GM19099 (cell line): ENCODE measurements at regions not wholly inside any gene's neighbourhood (a gene's known extent, or its start where the extent isn't known, plus 50 kb on each side); places are given as distances from the start of the nearest gene placed in this dataset.

ENCODE experiments used
- POLR2A ChIP-seq: IDR thresholded peaks from 3 replicates; pipeline ENCODE4 v1.6.1; 2011; ENCODE audit warnings: low read depth; ENCODE audit not compliant: insufficient read length; ENCODE audit errors: extremely low read depth

DNA sequence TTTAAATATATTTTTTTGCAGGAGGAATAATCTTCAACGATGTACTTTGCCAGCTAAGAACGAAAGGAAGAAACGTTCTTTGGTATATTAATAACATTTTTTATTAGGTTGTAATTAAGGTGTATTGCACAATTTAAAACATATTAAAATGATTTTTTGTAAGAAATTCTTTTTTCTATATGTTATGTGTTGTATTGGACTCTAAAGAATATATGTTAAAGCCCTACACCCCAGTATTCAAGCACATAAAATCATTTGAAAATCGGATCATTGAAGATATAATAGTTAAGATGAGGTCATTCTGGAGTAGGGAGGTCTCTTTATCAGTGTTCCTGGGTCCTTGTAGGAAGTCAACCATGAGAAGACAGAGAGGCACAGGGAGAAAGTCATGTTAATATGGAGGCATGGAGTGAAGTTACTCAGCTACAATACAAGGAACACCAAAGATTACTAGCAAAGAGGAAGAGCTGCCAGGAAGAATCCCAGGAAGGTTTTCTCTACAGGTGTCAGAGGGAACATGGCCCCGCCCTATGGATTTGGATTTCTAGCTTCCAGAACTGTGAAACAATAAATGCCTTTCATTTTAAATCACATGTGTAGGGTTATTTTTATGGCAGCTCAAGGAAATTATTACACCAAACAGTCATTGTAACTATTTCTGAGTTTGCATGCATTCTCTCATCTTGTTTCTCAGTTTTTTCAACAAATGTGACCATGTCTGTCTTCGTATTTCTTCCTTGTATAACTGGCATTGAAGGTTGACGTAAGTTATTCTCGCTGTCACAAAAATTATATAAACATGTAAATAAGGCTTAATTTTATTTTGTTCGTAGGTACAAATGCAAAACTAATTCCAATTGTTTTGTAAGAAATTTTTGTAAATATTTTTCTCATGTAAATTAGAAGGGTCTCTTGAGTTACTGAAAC lies 75.4 kb upstream of the VPREB1 start:
- TF ChIP-seq POLR2A = no peak

DNA sequence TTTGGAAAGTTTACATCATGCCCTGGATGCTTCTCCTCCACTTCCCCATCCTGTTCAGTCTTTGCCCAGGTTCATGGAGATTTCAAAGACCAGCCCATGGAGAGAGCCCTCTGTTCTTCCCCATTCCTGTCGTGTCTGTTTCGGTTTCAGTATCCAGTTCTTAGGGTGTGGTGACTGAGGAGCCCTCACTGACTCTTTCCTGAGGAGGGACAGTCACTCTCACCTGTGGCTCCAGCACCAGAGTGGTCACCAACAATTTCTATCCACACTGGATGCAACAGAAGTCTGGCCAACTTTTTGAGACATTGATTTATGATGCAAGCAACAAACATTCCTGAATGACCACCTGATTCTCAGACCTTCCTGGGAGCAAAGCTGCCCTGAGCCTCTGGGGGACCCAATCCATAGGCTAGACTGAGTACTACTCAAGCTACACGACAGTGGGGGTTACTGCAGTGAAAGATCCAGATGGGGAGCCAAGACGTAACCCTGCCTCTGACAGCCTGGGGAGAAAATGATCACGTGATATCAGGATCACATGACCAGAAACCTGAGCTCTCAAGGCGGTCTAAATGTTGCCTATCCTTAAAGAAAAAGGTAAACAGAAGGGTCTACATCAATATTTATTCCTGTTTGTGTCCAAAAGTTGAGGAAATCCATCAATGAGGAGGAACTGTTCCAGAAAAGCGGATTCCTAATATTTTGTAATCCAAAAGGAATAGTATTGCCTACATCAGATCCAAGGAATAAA lies 76.2 kb upstream of the VPREB1 start:
- TF ChIP-seq POLR2A = peak; percentile 57

- TF ChIP-seq POLR2A = no peak
These were observed 76.8 kb upstream of the VPREB1 start for GRCh38 chr22:22167791-22168189.

- TF ChIP-seq POLR2A = no peak
These were observed 77.5 kb upstream of the VPREB1 start for GRCh38 chr22:22166941-22167713.

- no peak for TF ChIP-seq POLR2A
These were observed 78.5 kb upstream of the VPREB1 start for GRCh38 chr22:22165936-22166710.

DNA sequence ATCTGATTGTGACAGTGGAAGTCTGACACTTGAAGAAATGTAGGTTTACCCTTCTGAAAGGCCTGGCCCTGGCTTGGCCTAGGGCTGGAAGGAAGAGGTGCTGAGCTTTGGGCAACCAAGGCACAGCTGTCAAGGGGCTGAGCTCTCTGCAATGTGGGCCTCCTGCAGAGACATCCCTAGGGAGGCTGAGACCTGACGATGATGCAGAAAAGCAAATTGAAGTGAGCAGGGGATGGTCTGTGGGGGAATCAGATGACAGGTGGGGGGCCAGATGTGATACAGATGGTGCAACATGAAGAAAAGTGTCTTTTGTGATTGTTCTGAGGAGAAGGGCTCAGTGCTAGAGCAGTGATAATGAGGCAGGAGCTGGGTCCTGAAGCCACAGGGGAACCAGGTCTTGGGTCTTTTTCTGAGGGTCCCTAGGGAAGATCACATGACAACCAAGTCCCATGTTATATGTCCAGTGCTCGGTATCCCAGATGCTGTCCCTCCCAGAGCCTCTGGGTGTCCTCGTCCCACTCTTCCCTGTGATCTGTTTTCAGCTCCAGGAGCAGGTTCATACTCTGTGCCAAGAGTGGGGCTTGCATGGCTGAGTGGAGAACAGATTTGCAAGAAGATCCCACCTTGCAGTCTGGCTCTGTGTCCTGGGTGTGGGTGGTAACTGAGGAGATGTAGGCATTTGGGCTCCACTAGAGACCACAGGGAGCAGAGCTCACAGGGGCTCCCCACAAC lies 79.9 kb upstream of the VPREB1 start:
- no peak for TF ChIP-seq POLR2A

DNA sequence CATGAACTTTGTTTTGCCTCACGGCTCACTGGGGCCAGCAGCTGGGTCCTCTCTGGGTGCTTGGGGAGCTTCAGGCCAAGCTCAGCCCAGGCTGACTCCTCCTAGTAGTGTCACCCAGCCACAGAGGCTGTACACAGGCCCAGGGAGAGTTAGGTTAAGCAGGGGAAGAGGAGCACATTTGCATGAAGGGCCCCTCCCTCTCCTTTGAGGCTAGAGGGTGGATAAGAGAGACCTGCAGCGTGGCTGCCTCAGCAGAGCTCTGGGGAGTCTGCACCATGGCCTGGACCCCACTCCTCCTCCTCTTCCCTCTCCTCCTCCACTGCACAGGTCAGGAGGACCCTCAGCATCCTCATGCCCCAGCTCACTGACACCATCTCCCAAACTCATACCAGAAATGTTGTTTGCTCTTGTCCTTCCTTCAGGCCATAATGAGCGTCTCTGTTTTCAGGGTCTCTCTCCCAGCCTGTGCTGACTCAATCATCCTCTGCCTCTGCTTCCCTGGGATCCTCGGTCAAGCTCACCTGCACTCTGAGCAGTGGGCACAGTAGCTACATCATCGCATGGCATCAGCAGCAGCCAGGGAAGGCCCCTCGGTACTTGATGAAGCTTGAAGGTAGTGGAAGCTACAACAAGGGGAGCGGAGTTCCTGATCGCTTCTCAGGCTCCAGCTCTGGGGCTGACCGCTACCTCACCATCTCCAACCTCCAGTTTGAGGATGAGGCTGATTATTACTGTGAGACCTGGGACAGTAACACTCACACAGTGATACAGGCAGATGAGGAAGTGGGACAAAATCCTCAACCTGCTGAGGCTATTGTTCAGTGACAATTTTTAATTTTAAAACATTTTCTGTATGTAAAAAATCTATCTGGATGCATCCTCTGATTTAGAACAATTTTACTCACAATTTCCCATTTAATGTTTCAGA lies 82.4 kb upstream of the VPREB1 start:
- TF ChIP-seq POLR2A = peak; percentile 97

DNA sequence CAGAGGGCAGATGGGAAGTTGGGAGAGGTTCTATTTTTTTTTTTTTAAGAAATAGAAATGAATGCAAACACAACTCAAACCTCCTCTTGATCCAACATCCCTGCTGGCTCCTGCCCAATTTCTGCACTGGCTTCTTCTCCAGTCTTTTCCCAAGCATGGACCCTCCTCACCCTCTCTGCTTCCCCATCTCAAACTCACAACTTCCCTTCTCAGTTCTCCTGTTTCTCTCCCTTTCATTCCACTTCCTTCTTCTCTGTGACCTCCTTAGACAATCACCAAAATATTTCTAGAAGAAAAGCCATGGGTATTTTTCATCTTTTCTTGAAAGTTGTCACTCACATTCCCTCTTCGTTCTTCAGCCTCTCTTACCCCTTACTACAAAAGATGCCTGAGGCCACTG lies 85.2 kb upstream of the VPREB1 start:
- TF ChIP-seq POLR2A = no peak

GRCh38 chr22:22158965-22159364 lies 85.6 kb upstream of the VPREB1 start:
- TF ChIP-seq POLR2A = no peak

DNA sequence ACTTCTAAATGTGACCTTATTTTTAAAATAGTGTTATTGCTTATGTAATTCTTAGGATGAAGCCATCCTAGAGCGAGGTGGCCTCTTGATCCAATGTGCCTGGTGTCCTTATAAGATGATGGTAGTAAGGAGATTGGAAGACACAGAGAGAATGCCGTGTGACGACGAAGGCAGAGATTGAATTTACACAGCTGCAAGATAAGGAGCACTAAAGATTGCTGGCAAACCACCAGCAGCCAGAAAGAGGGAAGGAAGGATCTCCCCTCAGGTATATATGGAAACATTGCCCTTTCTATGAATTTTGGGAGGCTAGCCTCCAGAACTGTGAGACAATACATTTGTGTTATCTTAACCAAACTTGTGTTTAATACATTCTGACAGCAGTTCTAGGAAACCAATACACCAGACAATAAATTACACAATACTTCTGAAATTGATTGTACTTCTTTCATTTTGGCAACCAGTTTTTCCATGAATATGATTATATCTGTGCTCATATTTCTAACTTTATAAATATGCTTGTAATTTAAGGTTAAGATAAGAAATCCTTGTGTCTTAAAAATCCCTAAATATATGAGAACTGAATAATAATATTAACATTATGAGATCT lies 86.3 kb upstream of the VPREB1 start:
- no peak for TF ChIP-seq POLR2A

GRCh38 chr22:22157348-22157725 lies 87.2 kb upstream of the VPREB1 start:
- no peak for TF ChIP-seq POLR2A

DNA sequence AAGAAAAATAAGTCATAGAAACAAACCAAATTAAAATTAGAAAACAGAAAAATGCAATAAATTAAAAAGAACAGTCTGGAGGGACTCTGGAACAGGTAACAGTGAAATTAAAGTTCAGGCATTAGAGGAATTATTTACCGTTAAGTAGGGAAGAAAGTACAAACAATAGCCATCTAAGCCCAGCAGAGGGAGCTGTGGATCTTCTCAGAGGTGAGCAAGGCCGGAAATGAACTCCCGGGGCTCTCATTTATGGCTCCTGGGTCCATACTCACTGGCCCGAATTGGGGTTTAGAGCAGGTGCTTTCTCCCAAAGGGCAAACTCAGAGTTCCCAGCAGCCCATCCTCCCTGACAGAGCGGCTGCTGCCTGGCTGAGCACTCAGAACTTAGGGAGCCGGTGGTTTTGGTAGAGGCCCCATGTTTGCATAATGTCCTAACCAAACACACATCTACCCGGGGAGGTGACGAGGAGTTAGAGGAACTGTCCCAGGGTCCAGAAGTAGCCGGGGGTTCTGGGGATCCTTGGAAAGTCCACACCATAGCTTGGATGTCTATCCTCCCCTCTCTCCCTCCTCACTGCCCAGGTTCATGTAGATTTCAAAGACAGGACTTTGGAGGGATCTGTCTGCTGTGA lies 87.8 kb upstream of the VPREB1 start:
- TF ChIP-seq POLR2A = no peak
